Esophagus muscularis mucosa (tissue), 4 donors: ENCODE measurements at regions not wholly inside any gene's neighbourhood (a gene's known extent, or its start where the extent isn't known, plus 50 kb on each side); places are given as distances from the start of the nearest gene placed in this dataset.

Source experiments
- DNase-seq: peaks from one replicate; pipeline ENCODE4 v3.0.0-alpha.2; 2017; ENCODE audit errors: extremely low spot score
- H3K27ac ChIP-seq, 4 donors: fragments of 200-600 bp; sonication (generic); replicated peaks in 1 of 4; 1 replicate in 3 of 4; 2 replicates in 1 of 4; pipeline ENCODE4 v1.5.1; 2016 to 2019; ENCODE audit warnings: mild to moderate bottlenecking in 1 of 4
- H3K27me3 ChIP-seq, 4 donors: fragments of 200-600 bp; sonication (generic); one replicate each; pipeline versions ENCODE4 v1.5.1 to v1.6.0; 2016 to 2019
- H3K36me3 ChIP-seq, 4 donors: fragments of 200-600 bp; sonication (generic); one replicate each; pipeline ENCODE4 v1.5.1; 2016 to 2019
- H3K4me1 ChIP-seq, 4 donors: fragments of 200-600 bp; sonication (generic); one replicate each; pipeline ENCODE4 v1.5.1; 2016 to 2019
- H3K4me3 ChIP-seq, 4 donors: fragments of 200-600 bp; sonication (generic); 1 replicate in 2 of 4; 2 replicates in 2 of 4; pipeline ENCODE4 v1.5.1; 2016 to 2019; ENCODE audit warnings: mild to moderate bottlenecking in 4 of 4, moderate library complexity in 1 of 4
- H3K9me3 ChIP-seq, 4 donors: fragments of 200-600 bp; sonication (generic); 1 replicate in 3 of 4; 2 replicates in 1 of 4; pipeline ENCODE4 v1.5.1; 2016 to 2019
- CTCF ChIP-seq, 3 experiments: fragments of 200-600 bp in 2 of 3; fragments of 450-650 bp in 1 of 3; sonication (generic) in 2 of 3; IDR thresholded peaks; one replicate each; pipeline ENCODE4 v1.5.1; 2017 to 2019; ENCODE audit warnings: antibody characterized with exemption in 3 of 3, mild to moderate bottlenecking in 2 of 3, moderate library complexity in 1 of 3
- EP300 ChIP-seq: sonication (generic); formaldehyde crosslinking; IDR thresholded peaks from one replicate; pipeline ENCODE4 v1.6.1; 2017; ENCODE audit warnings: antibody characterized with exemption
- POLR2A ChIP-seq: fragments of 450-650 bp; IDR thresholded peaks from one replicate; pipeline ENCODE4 v1.6.1; 2017; ENCODE audit warnings: antibody characterized with exemption, moderate library complexity, mild to moderate bottlenecking, low read depth
- POLR2AphosphoS5 ChIP-seq, 2 donors: sonication (generic); formaldehyde crosslinking; IDR thresholded peaks; one replicate each; pipeline ENCODE4 v1.6.1; 2017; ENCODE audit warnings: antibody characterized with exemption in 2 of 2
- WGBS: methylation state at CpG from one replicate; pipeline ENCODE4 v1.1.5; 2018; 5-methylcytosine and 5-hydroxymethylcytosine counted together
- intact Hi-C: fragments of 100-400 bp; cut with DNase I; formaldehyde crosslinking; loops from one replicate; pipeline ENCODE4 v1.15.1; 2023

GRCh38 chr12:84723988-84724387, 188.6 kb downstream of the SLC6A15 start:
- no peak overlapping the region for H3K4me3 ChIP-seq
- no peaks in the 10 kb centered on the region for H3K9me3 ChIP-seq
- no peaks in the 10 kb centered on the region for H3K27me3 ChIP-seq
- TF ChIP-seq POLR2AphosphoS5 (IDR thresholded peaks at IDR 0.05) (no peak), CTCF (IDR thresholded peaks at IDR 0.05) (no peak), EP300 (no peak), POLR2A (no peak)
- no peaks in the 10 kb centered on the region for H3K4me1 ChIP-seq
- intact Hi-C loops, result no loop called here
- no peaks in the 10 kb centered on the region for H3K36me3 ChIP-seq
- no peak for DNase-seq
- no peak overlapping the region for H3K27ac ChIP-seq
- WGBS, result 63% methylated on average over 2 of the region's 2 CpGs

- no peak for TF ChIP-seq POLR2A
- no peak for TF ChIP-seq EP300
- no peak for TF ChIP-seq CTCF (IDR thresholded peaks at IDR 0.05)
- no peak for TF ChIP-seq POLR2AphosphoS5 (IDR thresholded peaks at IDR 0.05)
- Histone ChIP-seq H3K9me3 (no peaks in the 10 kb centered on the region), H3K4me3 (no peak overlapping the region), H3K27me3 (no peaks in the 10 kb centered on the region), H3K36me3 (no peaks in the 10 kb centered on the region), H3K4me1 (no peaks in the 10 kb centered on the region), H3K27ac (no peak overlapping the region)
- 26% methylated on average over 1 of the region's 1 CpG for WGBS
- intact Hi-C loops, result no loop called here
- DNase-seq, result no peak
These were observed 192.6 kb downstream of the SLC6A15 start for GRCh38 chr12:84719997-84720396.

GRCh38 chr12:84718906-84719305, 193.7 kb downstream of the SLC6A15 start:
- TF ChIP-seq CTCF (IDR thresholded peaks at IDR 0.05), result no peak
- TF ChIP-seq POLR2AphosphoS5 (IDR thresholded peaks at IDR 0.05), result no peak
- TF ChIP-seq POLR2A, result no peak
- TF ChIP-seq EP300, result no peak
- Histone ChIP-seq H3K36me3 (no peaks in the 10 kb centered on the region), H3K4me3 (no peak overlapping the region), H3K4me1 (no peaks in the 10 kb centered on the region), H3K27ac (no peak overlapping the region), H3K27me3 (no peaks in the 10 kb centered on the region), H3K9me3 (no peaks in the 10 kb centered on the region)
- intact Hi-C loops, result no loop called here
- no peak for DNase-seq

- H3K4me3 ChIP-seq, result no peak overlapping the region
- H3K9me3 ChIP-seq, result no peaks in the 10 kb centered on the region
- no peak for DNase-seq
- TF ChIP-seq CTCF (IDR thresholded peaks at IDR 0.05) (no peak), POLR2AphosphoS5 (IDR thresholded peaks at IDR 0.05) (no peak), EP300 (no peak), POLR2A (no peak)
- H3K36me3 ChIP-seq, result no peaks in the 10 kb centered on the region
- intact Hi-C loops, result no loop called here
- WGBS, result 81% methylated on average over 4 of the region's 4 CpGs
- no peaks in the 10 kb centered on the region for H3K4me1 ChIP-seq
- H3K27me3 ChIP-seq, result no peaks in the 10 kb centered on the region
- no peak overlapping the region for H3K27ac ChIP-seq
These were observed 199.9 kb downstream of the SLC6A15 start for GRCh38 chr12:84712747-84713146.

- TF ChIP-seq POLR2A (no peak), EP300 (no peak), POLR2AphosphoS5 (IDR thresholded peaks at IDR 0.05) (no peak), CTCF (IDR thresholded peaks at IDR 0.05) (no peak)
- Histone ChIP-seq H3K27ac (no peak overlapping the region), H3K9me3 (no peaks in the 10 kb centered on the region), H3K4me1 (no peaks in the 10 kb centered on the region), H3K4me3 (no peak overlapping the region), H3K36me3 (no peaks in the 10 kb centered on the region), H3K27me3 (no peaks in the 10 kb centered on the region)
- intact Hi-C loops, result no loop called here
- no peak for DNase-seq
These were observed 206.2 kb downstream of the SLC6A15 start for GRCh38 chr12:84706374-84706773.
